Tibial nerve (tissue), 4 donors: ENCODE measurements at regions not wholly inside any gene's neighbourhood (a gene's known extent, or its start where the extent isn't known, plus 50 kb on each side); places are given as distances from the start of the nearest gene placed in this dataset.

ENCODE experiments used
- DNase-seq, 2 donors: peaks; one replicate each; pipeline ENCODE4 v3.0.0-alpha.2; 2019; ENCODE audit warnings: low spot score in 2 of 2
- H3K27ac ChIP-seq, 4 donors: fragments of 200-600 bp; sonication (generic) in 3 of 4; one replicate each; pipeline ENCODE4 v1.5.1; 2017 to 2019; ENCODE audit warnings: mild to moderate bottlenecking in 1 of 4
- H3K27me3 ChIP-seq, 2 donors: fragments of 200-600 bp; sonication (generic) in 1 of 2; one replicate each; pipeline versions ENCODE4 v1.5.1 to v1.6.0; 2017 to 2019
- H3K36me3 ChIP-seq, 3 donors: fragments of 200-600 bp; sonication (generic); one replicate each; pipeline ENCODE4 v1.5.1; 2018 to 2019
- H3K4me1 ChIP-seq, 4 donors: fragments of 200-600 bp; sonication (generic) in 3 of 4; one replicate each; pipeline ENCODE4 v1.5.1; 2017 to 2019
- H3K4me3 ChIP-seq, 4 donors: fragments of 200-600 bp; sonication (generic) in 3 of 4; one replicate each; pipeline ENCODE4 v1.5.1; 2017 to 2019; ENCODE audit warnings: mild to moderate bottlenecking in 1 of 4, moderate library complexity in 1 of 4
- H3K9me3 ChIP-seq, 4 donors: fragments of 200-600 bp; sonication (generic) in 3 of 4; one replicate each; pipeline ENCODE4 v1.5.1; 2017 to 2019
- EP300 ChIP-seq, 2 donors: sonication (generic); formaldehyde crosslinking; IDR thresholded peaks; one replicate each; pipeline ENCODE4 v1.6.1; 2017; ENCODE audit warnings: antibody characterized with exemption in 2 of 2, mild to moderate bottlenecking in 1 of 2
- POLR2A ChIP-seq, 2 donors: fragments of 450-650 bp; IDR thresholded peaks; one replicate each; pipeline ENCODE4 v1.6.1; 2017; ENCODE audit warnings: antibody characterized with exemption in 2 of 2, mild to moderate bottlenecking in 2 of 2, moderate library complexity in 2 of 2
- WGBS, 2 donors: methylation state at CpG; one replicate each; pipeline ENCODE4 v1.1.5; 2018; 5-methylcytosine and 5-hydroxymethylcytosine counted together
- TF ChIP-seq, protein P1 (sequence below), 5 experiments: fragments of 200-600 bp in 3 of 5; fragments of 450-650 bp in 2 of 5; sonication (generic) in 3 of 5; IDR thresholded peaks; one replicate each; pipeline ENCODE4 v1.5.1; 2016 to 2019; ENCODE audit warnings: antibody characterized with exemption in 5 of 5, mild to moderate bottlenecking in 3 of 5, moderate library complexity in 2 of 5

- no peak for DNase-seq
- Histone ChIP-seq H3K9me3 (no peaks in the 10 kb centered on the region), H3K27me3 (no peaks in the 10 kb centered on the region), H3K36me3 (no peaks in the 10 kb centered on the region), H3K4me1 (no peaks in the 10 kb centered on the region), H3K27ac (no peak overlapping the region), H3K4me3 (no peak overlapping the region)
- WGBS, 2 donors: 49 to 50% methylated on average over 12 of the region's 12 CpGs
- no peak for TF ChIP-seq EP300 (IDR thresholded peaks at IDR 0.05)
Measured at GRCh38 chr4:187077744-187078401, 354.2 kb upstream of the FAT1 start.

DNA sequence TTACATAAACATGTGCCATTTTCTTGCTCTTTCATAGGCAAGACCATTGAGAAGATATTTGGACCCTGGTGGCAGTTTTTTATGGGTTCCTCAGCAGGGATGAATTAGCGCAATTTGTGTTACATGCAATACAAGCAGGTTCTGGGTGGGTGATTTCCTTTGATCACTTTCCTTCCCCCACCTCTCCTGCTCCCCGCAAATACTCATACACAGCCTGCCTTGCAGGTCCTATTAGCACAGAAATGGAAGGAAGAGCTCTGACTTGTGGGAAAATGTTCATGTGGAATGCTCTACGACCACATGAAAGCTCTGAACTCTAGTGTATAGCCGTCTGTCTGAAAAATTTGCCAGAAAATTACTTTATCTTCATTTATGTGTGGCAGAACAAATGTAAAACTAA, 361.0 kb upstream of the FAT1 start:
- H3K4me1 ChIP-seq: no peaks in the 10 kb centered on the region
- no peak overlapping the region for H3K4me3 ChIP-seq
- H3K9me3 ChIP-seq: no peaks in the 10 kb centered on the region
- H3K27me3 ChIP-seq: no peaks in the 10 kb centered on the region
- H3K27ac ChIP-seq: no peak overlapping the region
- WGBS, 2 donors: 64 to 68% methylated on average over 4 of the region's 4 CpGs
- DNase-seq: no peak
- TF ChIP-seq EP300 (IDR thresholded peaks at IDR 0.05) (no peak), POLR2A (IDR thresholded peaks at IDR 0.05) (no peak)
- TF ChIP-seq, protein P1, sequence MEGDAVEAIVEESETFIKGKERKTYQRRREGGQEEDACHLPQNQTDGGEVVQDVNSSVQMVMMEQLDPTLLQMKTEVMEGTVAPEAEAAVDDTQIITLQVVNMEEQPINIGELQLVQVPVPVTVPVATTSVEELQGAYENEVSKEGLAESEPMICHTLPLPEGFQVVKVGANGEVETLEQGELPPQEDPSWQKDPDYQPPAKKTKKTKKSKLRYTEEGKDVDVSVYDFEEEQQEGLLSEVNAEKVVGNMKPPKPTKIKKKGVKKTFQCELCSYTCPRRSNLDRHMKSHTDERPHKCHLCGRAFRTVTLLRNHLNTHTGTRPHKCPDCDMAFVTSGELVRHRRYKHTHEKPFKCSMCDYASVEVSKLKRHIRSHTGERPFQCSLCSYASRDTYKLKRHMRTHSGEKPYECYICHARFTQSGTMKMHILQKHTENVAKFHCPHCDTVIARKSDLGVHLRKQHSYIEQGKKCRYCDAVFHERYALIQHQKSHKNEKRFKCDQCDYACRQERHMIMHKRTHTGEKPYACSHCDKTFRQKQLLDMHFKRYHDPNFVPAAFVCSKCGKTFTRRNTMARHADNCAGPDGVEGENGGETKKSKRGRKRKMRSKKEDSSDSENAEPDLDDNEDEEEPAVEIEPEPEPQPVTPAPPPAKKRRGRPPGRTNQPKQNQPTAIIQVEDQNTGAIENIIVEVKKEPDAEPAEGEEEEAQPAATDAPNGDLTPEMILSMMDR (IDR thresholded peaks at IDR 0.05): no peak
- H3K36me3 ChIP-seq: no peaks in the 10 kb centered on the region

DNA sequence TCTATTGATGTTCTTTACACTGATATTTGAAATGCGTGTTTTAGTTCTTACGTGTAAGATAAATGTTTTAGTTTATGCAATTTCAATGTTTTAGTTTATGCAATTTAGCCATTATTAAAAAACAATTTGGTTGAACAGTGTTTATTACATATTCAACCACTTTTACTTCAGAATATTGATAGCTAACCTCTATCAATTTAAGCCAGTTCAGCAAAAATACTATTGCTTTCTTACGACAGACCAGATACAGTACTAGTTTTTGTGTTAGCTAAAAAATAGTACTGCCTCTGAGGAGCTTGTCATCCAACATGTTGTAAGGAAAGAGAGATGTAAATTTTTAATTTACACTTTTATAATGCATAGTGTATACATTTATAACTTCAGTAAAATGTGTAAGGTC, 361.7 kb upstream of the FAT1 start:
- H3K4me1 ChIP-seq: no peaks in the 10 kb centered on the region
- no peak for TF ChIP-seq POLR2A (IDR thresholded peaks at IDR 0.05)
- TF ChIP-seq, protein P1 (IDR thresholded peaks at IDR 0.05): no peak
- no peak for TF ChIP-seq EP300 (IDR thresholded peaks at IDR 0.05)
- no peaks in the 10 kb centered on the region for H3K36me3 ChIP-seq
- WGBS, 2 donors: 94 to 95% methylated on average over 3 of the region's 3 CpGs
- no peaks in the 10 kb centered on the region for H3K27me3 ChIP-seq
- H3K4me3 ChIP-seq: no peak overlapping the region
- DNase-seq: no peak
- H3K27ac ChIP-seq: no peak overlapping the region
- H3K9me3 ChIP-seq: no peaks in the 10 kb centered on the region

GRCh38 chr4:187086151-187086550, 362.5 kb upstream of the FAT1 start:
- H3K36me3 ChIP-seq: no peaks in the 10 kb centered on the region
- DNase-seq: no peak
- TF ChIP-seq, protein P1 (IDR thresholded peaks at IDR 0.05): no peak
- TF ChIP-seq POLR2A (IDR thresholded peaks at IDR 0.05) (no peak), EP300 (IDR thresholded peaks at IDR 0.05) (no peak)
- H3K4me3 ChIP-seq: no peak overlapping the region
- H3K9me3 ChIP-seq: no peaks in the 10 kb centered on the region
- no peaks in the 10 kb centered on the region for H3K27me3 ChIP-seq
- 72 to 79% methylated on average over 5 of the region's 5 CpGs for WGBS, 2 donors
- H3K4me1 ChIP-seq: no peaks in the 10 kb centered on the region
- no peak overlapping the region for H3K27ac ChIP-seq

DNA sequence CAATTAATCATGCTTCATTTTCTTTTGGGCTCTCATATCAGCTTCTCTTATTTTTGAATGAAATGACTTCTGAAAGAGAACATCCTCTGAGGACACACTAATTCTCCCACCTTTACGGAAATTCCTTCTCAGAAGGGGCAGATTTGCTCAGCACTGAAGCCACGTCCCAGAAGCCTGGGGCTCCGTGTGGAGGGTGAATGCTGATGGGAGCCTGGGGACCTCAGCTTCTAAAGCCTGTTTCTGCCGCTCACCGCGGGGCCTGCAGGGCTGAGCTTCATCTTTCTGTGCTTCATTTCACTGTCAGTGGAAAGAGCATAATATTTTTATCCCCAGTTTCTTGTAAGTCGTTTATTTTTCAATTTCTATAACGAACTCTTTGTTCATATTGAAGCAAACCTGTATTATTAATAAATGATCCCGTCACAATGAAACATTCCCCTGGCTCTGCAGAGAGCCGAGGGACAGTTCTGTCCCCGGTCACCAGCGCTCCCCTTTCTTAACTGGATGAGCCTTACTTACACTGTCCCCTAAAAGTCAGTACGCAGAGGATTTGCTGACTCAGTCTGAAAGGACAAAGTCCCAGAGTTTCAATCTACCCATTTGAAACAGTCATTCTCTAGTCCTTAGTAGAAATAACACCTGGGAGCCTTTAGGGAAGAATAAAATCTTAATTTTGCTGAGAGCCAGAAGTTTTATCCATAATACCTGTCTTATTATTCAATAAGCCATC, 364.6 kb upstream of the FAT1 start:
- Histone ChIP-seq H3K36me3 (no peaks in the 10 kb centered on the region), H3K9me3 (no peaks in the 10 kb centered on the region), H3K4me3 (no peak overlapping the region), H3K27me3 (no peaks in the 10 kb centered on the region), H3K4me1 (no peaks in the 10 kb centered on the region), H3K27ac (no peak overlapping the region)
- 59 to 60% methylated on average over 13 of the region's 13 CpGs for WGBS, 2 donors
- TF ChIP-seq, protein P1 (IDR thresholded peaks at IDR 0.05): no peak
- TF ChIP-seq EP300 (IDR thresholded peaks at IDR 0.05) (no peak), POLR2A (IDR thresholded peaks at IDR 0.05) (no peak)
- no peak for DNase-seq
